ENCODE measurements at regions not wholly inside any gene's neighbourhood (a gene's known extent, or its start where the extent isn't known, plus 50 kb on each side); places are given as distances from the start of the nearest gene placed in this dataset.

DNA sequence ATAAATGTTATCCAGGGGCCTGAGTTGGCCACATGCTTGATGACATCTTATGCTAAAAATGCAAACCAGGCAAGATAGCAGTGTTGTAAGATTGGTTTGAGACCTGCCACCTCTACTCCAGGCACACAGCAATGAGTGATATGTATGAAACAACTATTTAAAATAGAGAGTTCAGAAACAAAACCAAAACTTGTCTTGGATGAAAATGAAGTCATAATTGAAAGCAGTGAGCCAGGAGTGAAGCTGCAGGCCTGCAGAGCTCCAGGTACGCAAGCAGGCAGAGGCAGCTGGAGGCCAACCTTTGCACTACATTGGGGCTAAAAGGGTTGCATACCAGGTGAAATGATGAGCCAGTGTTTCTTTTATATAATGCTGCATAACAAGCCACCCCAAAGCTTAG is 89.2 kb upstream of the SPATS2L start:
- Histone ChIP-seq H3K4me1 (ENCODE audit: control insufficient read depth in 2 of 2, insufficient read depth in 2 of 2, low read length in 2 of 2) (peaks cover 3 to 5% of the 10 kb centered on the region in 2 donors), H3K9ac (ENCODE audit: low read depth in 1 of 2, low read length in 2 of 2) (no peak overlapping the region), H3K27me3 (ENCODE audit: control insufficient read depth in 2 of 2, insufficient read depth in 2 of 2, low read length in 2 of 2) (no peaks in the 10 kb centered on the region), H3K27ac (ENCODE audit: low read depth in 2 of 2, low read length in 2 of 2) (no peak overlapping the region), H3K36me3 (ENCODE audit: control insufficient read depth in 2 of 2, insufficient read depth in 2 of 2, low read length in 2 of 2) (no peaks in the 10 kb centered on the region), H3K9me3 (ENCODE audit: control insufficient read depth in 2 of 2, low read length in 2 of 2) (no peaks in the 10 kb centered on the region), H3K4me3 (ENCODE audit: low read length in 2 of 2) (no peak overlapping the region)

DNA sequence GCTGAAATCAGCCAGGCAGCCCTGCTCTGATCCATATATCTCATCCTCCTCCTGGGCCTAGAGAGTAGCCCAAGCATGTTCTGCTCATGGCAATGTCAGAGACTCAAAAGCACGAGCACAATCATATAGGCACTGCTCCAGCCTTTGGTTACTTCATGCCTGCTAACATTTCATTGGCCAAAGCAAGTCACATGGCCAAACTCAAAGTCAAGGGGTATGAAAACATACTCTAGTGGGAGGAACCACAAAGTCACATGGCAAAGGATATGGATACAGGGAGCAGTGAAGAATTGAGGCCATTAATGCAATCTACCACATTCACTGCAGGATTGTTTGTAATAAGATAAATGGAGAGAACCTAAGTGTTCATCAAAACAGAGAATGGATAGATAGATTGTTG is 87.8 kb upstream of the SPATS2L start:
- H3K4me1 ChIP-seq (ENCODE audit: control insufficient read depth in 2 of 2, insufficient read depth in 2 of 2, low read length in 2 of 2) = peaks cover 3 to 7% of the 10 kb centered on the region in 2 donors
- H3K27ac ChIP-seq (ENCODE audit: low read depth in 2 of 2, low read length in 2 of 2) = no peak overlapping the region
- no peak overlapping the region for H3K9ac ChIP-seq (ENCODE audit: low read depth in 1 of 2, low read length in 2 of 2)
- H3K36me3 ChIP-seq (ENCODE audit: control insufficient read depth in 2 of 2, insufficient read depth in 2 of 2, low read length in 2 of 2) = no peaks in the 10 kb centered on the region
- no peak overlapping the region for H3K4me3 ChIP-seq (ENCODE audit: low read length in 2 of 2)
- no peaks in the 10 kb centered on the region for H3K27me3 ChIP-seq (ENCODE audit: control insufficient read depth in 2 of 2, insufficient read depth in 2 of 2, low read length in 2 of 2)
- no peaks in the 10 kb centered on the region for H3K9me3 ChIP-seq (ENCODE audit: control insufficient read depth in 2 of 2, low read length in 2 of 2)

DNA sequence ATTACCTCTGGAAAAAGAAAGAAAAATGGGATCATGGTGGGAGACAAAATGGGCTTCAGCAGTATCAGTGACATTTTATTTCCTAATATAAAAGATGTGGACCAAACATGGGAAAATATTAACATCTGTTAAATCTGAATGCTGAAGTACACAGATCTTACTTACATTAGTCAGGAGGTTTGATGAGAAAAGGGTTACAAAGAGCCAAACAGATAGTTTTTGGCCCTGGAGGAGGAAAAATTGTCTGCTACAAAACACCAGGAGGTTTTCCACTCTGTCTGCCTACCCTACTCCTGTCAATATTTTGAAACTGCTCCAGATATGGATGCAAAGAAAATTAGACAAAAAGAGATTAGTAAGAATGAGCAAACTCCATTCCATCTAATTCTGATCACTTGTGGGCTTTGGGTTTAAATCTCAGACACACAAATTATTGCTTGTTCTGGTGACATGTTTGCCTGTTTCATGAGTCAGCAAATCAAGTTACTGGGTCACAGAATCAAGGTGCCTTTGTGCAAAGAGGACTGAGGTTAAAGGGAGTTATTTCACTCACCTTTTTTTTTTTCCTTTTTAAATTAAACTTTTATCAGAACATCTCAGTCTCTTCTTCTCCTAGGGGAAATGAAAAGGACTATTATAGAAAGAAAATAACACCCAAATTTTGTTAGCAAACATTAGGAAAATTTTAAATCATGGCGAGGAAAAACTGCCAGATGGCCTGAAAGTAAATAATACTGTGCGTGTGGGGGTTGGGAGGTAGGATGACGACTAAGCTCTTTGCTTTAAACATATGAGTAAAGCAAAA is 87.0 kb upstream of the SPATS2L start:
- Histone ChIP-seq H3K36me3 (ENCODE audit: control insufficient read depth in 2 of 2, insufficient read depth in 2 of 2, low read length in 2 of 2) (no peaks in the 10 kb centered on the region), H3K27ac (ENCODE audit: low read depth in 2 of 2, low read length in 2 of 2) (no peak overlapping the region), H3K9me3 (ENCODE audit: control insufficient read depth in 2 of 2, low read length in 2 of 2) (no peaks in the 10 kb centered on the region), H3K9ac (ENCODE audit: low read depth in 1 of 2, low read length in 2 of 2) (no peak overlapping the region), H3K4me1 (ENCODE audit: control insufficient read depth in 2 of 2, insufficient read depth in 2 of 2, low read length in 2 of 2) (peaks cover 3 to 7% of the 10 kb centered on the region in 2 donors), H3K4me3 (ENCODE audit: low read length in 2 of 2) (no peak overlapping the region), H3K27me3 (ENCODE audit: control insufficient read depth in 2 of 2, insufficient read depth in 2 of 2, low read length in 2 of 2) (no peaks in the 10 kb centered on the region)

DNA sequence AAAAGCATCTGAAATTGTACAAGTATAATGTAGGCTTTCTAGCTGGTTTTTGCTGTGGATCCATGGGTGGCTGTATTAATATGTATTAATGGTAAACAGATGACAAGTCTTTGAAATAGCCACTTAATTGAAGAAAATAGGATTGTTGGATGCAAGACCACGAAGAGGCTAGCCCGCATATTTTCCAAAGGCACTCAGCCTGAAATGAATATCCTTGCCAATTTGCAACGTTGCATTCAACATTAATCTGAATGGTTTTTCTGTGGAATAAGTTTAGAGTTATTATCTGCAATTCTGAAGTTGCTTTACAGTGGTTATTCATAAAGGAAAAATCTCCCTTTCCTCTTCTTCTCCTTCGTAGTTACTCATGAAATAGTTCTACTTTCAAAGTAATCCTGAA is 86.2 kb upstream of the SPATS2L start:
- peaks cover 3 to 7% of the 10 kb centered on the region in 2 donors for H3K4me1 ChIP-seq (ENCODE audit: control insufficient read depth in 2 of 2, insufficient read depth in 2 of 2, low read length in 2 of 2)
- no peaks in the 10 kb centered on the region for H3K9me3 ChIP-seq (ENCODE audit: control insufficient read depth in 2 of 2, low read length in 2 of 2)
- no peaks in the 10 kb centered on the region for H3K27me3 ChIP-seq (ENCODE audit: control insufficient read depth in 2 of 2, insufficient read depth in 2 of 2, low read length in 2 of 2)
- H3K27ac ChIP-seq (ENCODE audit: low read depth in 2 of 2, low read length in 2 of 2) = no peak overlapping the region
- no peak overlapping the region for H3K9ac ChIP-seq (ENCODE audit: low read depth in 1 of 2, low read length in 2 of 2)
- H3K36me3 ChIP-seq (ENCODE audit: control insufficient read depth in 2 of 2, insufficient read depth in 2 of 2, low read length in 2 of 2) = no peaks in the 10 kb centered on the region
- H3K4me3 ChIP-seq (ENCODE audit: low read length in 2 of 2) = no peak overlapping the region

DNA sequence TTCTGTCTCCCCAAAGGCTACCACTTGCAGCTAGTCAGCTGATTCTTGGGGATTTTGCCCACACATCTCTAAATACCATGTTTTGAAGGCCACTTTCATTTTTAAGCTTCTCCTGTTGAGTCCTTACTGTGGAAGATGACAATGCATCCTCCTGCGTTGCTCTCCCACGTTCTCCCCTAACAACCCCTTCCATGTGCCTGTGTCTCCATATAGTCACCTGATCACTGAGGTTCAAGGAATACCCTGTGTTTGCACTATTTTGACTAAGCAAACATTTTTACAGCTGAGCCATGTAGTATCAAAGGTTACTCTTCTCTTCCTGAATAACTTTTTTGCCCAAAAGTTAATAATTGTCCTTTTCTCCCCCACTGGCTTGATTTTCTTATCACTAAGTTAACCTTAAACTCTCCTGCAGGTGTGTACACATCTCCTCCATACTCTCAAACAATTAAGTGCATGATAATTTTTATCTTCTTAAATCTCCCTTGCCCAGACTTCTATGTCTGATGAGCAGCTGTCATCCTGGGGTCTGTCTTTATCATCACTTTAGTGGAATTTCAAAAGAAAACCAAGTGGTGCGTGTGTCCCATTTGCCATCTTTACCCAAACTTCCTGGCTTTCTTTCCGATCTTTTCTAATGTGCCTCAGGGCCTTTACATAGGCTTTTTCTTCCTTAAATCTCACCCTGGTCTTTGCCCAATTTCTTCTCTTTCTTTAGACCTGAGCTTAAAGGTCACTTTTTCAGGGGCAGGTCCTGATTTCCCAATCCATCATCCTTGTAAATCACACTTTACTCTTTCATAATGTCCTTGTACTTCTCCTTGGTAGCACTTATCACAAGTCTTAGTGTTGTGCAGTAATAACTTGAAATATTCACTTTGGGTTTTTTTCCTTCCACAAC is 85.2 kb upstream of the SPATS2L start:
- H3K36me3 ChIP-seq (ENCODE audit: control insufficient read depth in 2 of 2, insufficient read depth in 2 of 2, low read length in 2 of 2) = no peaks in the 10 kb centered on the region
- H3K27ac ChIP-seq (ENCODE audit: low read depth in 2 of 2, low read length in 2 of 2) = no peak overlapping the region
- H3K4me1 ChIP-seq (ENCODE audit: control insufficient read depth in 2 of 2, insufficient read depth in 2 of 2, low read length in 2 of 2) = peaks cover 3 to 7% of the 10 kb centered on the region in 2 donors
- no peak overlapping the region for H3K4me3 ChIP-seq (ENCODE audit: low read length in 2 of 2)
- no peaks in the 10 kb centered on the region for H3K27me3 ChIP-seq (ENCODE audit: control insufficient read depth in 2 of 2, insufficient read depth in 2 of 2, low read length in 2 of 2)
- no peaks in the 10 kb centered on the region for H3K9me3 ChIP-seq (ENCODE audit: control insufficient read depth in 2 of 2, low read length in 2 of 2)
- no peak overlapping the region for H3K9ac ChIP-seq (ENCODE audit: low read depth in 1 of 2, low read length in 2 of 2)

DNA sequence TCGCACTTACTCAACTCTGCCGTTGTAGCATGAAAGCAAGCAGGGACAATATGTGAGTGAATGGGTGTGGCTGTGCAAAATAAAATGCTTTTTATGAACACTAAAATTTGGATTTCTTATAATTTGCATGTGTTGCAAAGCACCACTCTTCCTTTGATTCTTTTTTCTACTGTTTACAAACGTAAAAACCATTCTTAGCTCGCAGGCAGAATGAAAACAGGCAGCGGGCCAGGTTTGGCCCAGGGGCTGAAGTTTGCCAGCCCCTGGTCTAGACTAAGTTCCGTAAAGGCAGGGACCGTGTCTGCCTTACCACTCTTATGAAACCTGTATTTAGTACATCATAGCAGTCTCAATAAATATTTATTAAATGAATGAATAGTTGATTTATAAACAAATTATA is 83.7 kb upstream of the SPATS2L start:
- peaks cover 3 to 7% of the 10 kb centered on the region in 2 donors for H3K4me1 ChIP-seq (ENCODE audit: control insufficient read depth in 2 of 2, insufficient read depth in 2 of 2, low read length in 2 of 2)
- no peaks in the 10 kb centered on the region for H3K36me3 ChIP-seq (ENCODE audit: control insufficient read depth in 2 of 2, insufficient read depth in 2 of 2, low read length in 2 of 2)
- H3K27ac ChIP-seq (ENCODE audit: low read depth in 2 of 2, low read length in 2 of 2) = no peak overlapping the region
- no peak overlapping the region for H3K4me3 ChIP-seq (ENCODE audit: low read length in 2 of 2)
- no peak overlapping the region for H3K9ac ChIP-seq (ENCODE audit: low read depth in 1 of 2, low read length in 2 of 2)
- no peaks in the 10 kb centered on the region for H3K27me3 ChIP-seq (ENCODE audit: control insufficient read depth in 2 of 2, insufficient read depth in 2 of 2, low read length in 2 of 2)
- H3K9me3 ChIP-seq (ENCODE audit: control insufficient read depth in 2 of 2, low read length in 2 of 2) = no peaks in the 10 kb centered on the region

DNA sequence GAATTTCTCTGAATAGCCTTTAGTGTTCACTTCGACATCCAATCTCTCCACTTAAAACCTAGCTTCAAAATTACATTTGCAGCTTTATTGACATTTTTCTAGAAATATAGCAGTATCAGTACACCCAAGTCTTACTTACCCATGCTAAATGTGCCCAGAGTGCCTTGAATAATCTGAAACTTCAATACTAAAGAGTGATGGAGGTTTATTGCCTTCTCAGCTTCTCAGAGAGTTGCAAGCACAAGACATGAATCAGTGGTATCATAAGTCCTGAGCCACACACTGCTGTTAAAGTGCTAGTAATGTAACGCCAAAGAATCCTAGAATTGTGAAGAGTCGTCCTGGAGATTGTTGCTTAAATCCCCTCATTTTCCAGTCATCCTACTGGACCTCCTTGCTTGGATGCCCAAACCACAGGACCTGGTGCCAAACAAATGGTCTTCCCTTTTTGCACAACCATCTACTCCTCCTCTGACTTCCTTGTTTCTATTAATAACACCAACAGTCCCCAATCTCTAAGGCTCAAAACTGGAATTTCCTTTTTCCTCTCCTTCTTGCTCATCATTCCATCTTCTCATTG is 83.2 kb upstream of the SPATS2L start:
- no peaks in the 10 kb centered on the region for H3K9me3 ChIP-seq (ENCODE audit: control insufficient read depth in 2 of 2, low read length in 2 of 2)
- no peaks in the 10 kb centered on the region for H3K36me3 ChIP-seq (ENCODE audit: control insufficient read depth in 2 of 2, insufficient read depth in 2 of 2, low read length in 2 of 2)
- H3K27ac ChIP-seq (ENCODE audit: low read depth in 2 of 2, low read length in 2 of 2) = no peak overlapping the region
- H3K27me3 ChIP-seq (ENCODE audit: control insufficient read depth in 2 of 2, insufficient read depth in 2 of 2, low read length in 2 of 2) = no peaks in the 10 kb centered on the region
- H3K9ac ChIP-seq (ENCODE audit: low read depth in 1 of 2, low read length in 2 of 2) = no peak overlapping the region
- peaks cover 3 to 7% of the 10 kb centered on the region in 2 donors for H3K4me1 ChIP-seq (ENCODE audit: control insufficient read depth in 2 of 2, insufficient read depth in 2 of 2, low read length in 2 of 2)
- no peak overlapping the region for H3K4me3 ChIP-seq (ENCODE audit: low read length in 2 of 2)

DNA sequence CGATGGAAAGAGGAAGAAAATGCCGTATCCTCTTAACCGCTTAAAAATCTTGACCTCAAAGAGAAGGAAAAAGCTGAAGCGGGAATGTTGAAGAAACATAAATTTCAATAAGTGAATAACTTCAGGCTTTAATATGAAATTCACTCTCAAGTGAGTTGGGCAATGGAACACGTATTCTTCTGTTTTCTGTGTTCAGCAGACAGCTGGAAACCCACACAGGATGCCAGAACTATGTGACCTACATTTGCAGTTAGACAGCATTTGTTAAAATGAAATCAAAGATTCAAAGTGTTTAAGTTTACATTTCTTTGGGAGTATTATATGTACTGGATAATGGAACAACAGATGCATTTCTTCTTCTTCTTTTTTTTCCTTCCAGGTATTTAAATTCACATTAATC is 80.5 kb upstream of the SPATS2L start:
- H3K4me1 ChIP-seq (ENCODE audit: control insufficient read depth in 2 of 2, insufficient read depth in 2 of 2, low read length in 2 of 2) = peaks cover under 1 to 4% of the 10 kb centered on the region in 2 donors
- no peaks in the 10 kb centered on the region for H3K36me3 ChIP-seq (ENCODE audit: control insufficient read depth in 2 of 2, insufficient read depth in 2 of 2, low read length in 2 of 2)
- no peaks in the 10 kb centered on the region for H3K9me3 ChIP-seq (ENCODE audit: control insufficient read depth in 2 of 2, low read length in 2 of 2)
- H3K4me3 ChIP-seq (ENCODE audit: low read length in 2 of 2) = no peak overlapping the region
- no peak overlapping the region for H3K27ac ChIP-seq (ENCODE audit: low read depth in 2 of 2, low read length in 2 of 2)
- no peak overlapping the region for H3K9ac ChIP-seq (ENCODE audit: low read depth in 1 of 2, low read length in 2 of 2)
- H3K27me3 ChIP-seq (ENCODE audit: control insufficient read depth in 2 of 2, insufficient read depth in 2 of 2, low read length in 2 of 2) = no peaks in the 10 kb centered on the region

DNA sequence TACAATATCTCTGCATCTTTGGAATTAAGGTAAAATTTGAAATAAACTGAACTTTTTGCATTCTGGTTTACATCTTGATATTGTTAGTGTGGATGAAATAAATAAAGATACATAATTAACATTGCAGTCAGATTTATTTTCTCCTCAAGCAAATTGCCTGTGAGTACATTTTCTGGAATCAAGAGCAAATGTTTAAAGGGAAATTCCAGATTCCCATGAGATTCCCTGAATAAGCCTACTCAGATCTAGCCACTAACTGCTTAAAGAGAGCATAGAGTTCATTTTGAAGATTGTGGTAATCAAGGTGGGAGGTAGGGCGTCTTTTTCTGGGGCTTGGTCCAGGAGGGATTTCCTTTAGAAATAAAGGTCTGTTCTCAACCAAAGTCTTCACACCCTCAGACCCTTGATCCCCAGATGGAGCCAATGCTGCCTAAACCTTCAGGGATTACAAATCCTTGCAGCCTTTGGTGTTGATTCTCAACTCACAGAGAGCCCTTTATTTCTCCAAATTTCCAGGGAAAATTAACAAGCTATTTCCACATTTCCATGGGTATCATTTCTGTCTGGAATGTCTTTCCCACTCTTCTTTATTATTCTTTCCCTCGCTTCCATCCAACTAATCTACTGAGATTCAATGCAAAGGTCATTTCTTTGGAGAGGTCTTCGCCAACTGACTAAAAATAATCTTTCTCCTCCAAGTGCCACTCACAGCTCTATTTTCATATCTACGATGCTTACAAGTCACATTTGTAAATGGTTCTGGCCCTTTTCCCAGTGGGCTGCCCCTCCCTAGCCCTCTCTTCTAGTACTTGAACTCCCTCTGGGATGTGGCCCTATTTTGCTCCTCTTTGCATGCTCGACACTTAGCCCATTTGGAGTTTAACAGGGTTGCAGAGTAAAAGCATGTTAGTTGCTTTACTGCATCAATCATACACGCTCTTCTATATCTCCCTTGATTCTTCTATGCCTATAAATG is 79.8 kb upstream of the SPATS2L start:
- no peak overlapping the region for H3K4me3 ChIP-seq (ENCODE audit: low read length in 2 of 2)
- H3K36me3 ChIP-seq (ENCODE audit: control insufficient read depth in 2 of 2, insufficient read depth in 2 of 2, low read length in 2 of 2) = no peaks in the 10 kb centered on the region
- H3K27me3 ChIP-seq (ENCODE audit: control insufficient read depth in 2 of 2, insufficient read depth in 2 of 2, low read length in 2 of 2) = no peaks in the 10 kb centered on the region
- H3K4me1 ChIP-seq (ENCODE audit: control insufficient read depth in 2 of 2, insufficient read depth in 2 of 2, low read length in 2 of 2) = peaks cover 0 to 2% of the 10 kb centered on the region in 2 donors
- no peak overlapping the region for H3K9ac ChIP-seq (ENCODE audit: low read depth in 1 of 2, low read length in 2 of 2)
- H3K9me3 ChIP-seq (ENCODE audit: control insufficient read depth in 2 of 2, low read length in 2 of 2) = no peaks in the 10 kb centered on the region
- no peak overlapping the region for H3K27ac ChIP-seq (ENCODE audit: low read depth in 2 of 2, low read length in 2 of 2)
